HL-60 (cell line): ENCODE measurements at regions not wholly inside any gene's neighbourhood (a gene's known extent, or its start where the extent isn't known, plus 50 kb on each side); places are given as distances from the start of the nearest gene placed in this dataset.

Experiments used
- DNase-seq, 2 experiments: peaks; one replicate each; pipeline ENCODE4 v3.0.0-alpha.2; 2010 to 2020; ENCODE audit warnings: low read depth in 1 of 2, low spot score in 1 of 2
- H3K27ac ChIP-seq: fragments of 250-450 bp; sonication (Bioruptor Pico); replicated peaks from 2 replicates; pipeline ENCODE4 v1.5.1; 2020; ENCODE audit warnings: mild to moderate bottlenecking, moderate library complexity
- H3K27me3 ChIP-seq: fragments of 250-450 bp; sonication (Bioruptor Pico); 2 replicates; pipeline ENCODE4 v1.5.1; 2021; ENCODE audit warnings: mild to moderate bottlenecking, moderate library complexity; ENCODE audit not compliant: insufficient read depth, poor library complexity, severe bottlenecking
- H3K4me3 ChIP-seq: replicated peaks from 2 replicates; pipeline ENCODE4 v1.5.1; 2011; ENCODE audit warnings: mild to moderate bottlenecking, control low read depth, low read length; ENCODE audit not compliant: insufficient read depth
- GABPA ChIP-seq: IDR thresholded peaks from 2 replicates; pipeline ENCODE4 v1.6.1; 2012; ENCODE audit warnings: low read depth
- POLR2AphosphoS5 ChIP-seq: IDR thresholded peaks from 2 replicates; pipeline ENCODE4 v1.6.1; 2012; ENCODE audit warnings: low read depth
- SPI1 ChIP-seq: IDR thresholded peaks from 2 replicates; pipeline ENCODE4 v1.6.1; 2012; ENCODE audit warnings: low read depth, mild to moderate bottlenecking, borderline replicate concordance
- TF ChIP-seq, protein P1 (sequence below): IDR thresholded peaks from one replicate; pipeline ENCODE4 v1.5.1; 2011; ENCODE audit warnings: low read length, control low read depth, inconsistent platforms; ENCODE audit not compliant: insufficient read depth
- TF ChIP-seq, protein P2 (sequence below): IDR thresholded peaks from 2 replicates; pipeline ENCODE4 v1.6.1; 2012; ENCODE audit warnings: low read depth; ENCODE audit not compliant: insufficient replicate concordance

DNA sequence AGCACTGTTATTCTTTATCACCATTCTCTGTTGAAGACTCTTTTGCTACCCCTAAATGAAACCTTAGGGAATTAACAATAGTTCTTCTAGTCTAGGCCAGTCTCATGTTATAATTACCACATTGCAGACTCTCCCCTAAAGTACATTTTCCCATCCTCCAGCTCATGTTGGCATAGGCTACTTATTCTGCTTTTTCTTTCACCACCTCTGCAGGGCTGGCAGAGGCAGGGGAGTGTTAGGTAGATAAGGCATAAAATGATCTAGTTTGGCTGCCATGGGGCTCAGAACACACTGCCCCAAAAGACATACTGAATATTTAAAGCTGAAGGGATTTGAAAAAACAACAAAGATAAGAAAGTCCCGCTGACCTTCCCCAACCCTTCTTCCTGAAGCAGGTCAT lies 82.7 kb upstream of the RFC3 start:
- TF ChIP-seq GABPA (no peak), POLR2AphosphoS5 (no peak), SPI1 (no peak)
- TF ChIP-seq, protein P1, sequence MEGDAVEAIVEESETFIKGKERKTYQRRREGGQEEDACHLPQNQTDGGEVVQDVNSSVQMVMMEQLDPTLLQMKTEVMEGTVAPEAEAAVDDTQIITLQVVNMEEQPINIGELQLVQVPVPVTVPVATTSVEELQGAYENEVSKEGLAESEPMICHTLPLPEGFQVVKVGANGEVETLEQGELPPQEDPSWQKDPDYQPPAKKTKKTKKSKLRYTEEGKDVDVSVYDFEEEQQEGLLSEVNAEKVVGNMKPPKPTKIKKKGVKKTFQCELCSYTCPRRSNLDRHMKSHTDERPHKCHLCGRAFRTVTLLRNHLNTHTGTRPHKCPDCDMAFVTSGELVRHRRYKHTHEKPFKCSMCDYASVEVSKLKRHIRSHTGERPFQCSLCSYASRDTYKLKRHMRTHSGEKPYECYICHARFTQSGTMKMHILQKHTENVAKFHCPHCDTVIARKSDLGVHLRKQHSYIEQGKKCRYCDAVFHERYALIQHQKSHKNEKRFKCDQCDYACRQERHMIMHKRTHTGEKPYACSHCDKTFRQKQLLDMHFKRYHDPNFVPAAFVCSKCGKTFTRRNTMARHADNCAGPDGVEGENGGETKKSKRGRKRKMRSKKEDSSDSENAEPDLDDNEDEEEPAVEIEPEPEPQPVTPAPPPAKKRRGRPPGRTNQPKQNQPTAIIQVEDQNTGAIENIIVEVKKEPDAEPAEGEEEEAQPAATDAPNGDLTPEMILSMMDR: no peak
- TF ChIP-seq, protein P2, sequence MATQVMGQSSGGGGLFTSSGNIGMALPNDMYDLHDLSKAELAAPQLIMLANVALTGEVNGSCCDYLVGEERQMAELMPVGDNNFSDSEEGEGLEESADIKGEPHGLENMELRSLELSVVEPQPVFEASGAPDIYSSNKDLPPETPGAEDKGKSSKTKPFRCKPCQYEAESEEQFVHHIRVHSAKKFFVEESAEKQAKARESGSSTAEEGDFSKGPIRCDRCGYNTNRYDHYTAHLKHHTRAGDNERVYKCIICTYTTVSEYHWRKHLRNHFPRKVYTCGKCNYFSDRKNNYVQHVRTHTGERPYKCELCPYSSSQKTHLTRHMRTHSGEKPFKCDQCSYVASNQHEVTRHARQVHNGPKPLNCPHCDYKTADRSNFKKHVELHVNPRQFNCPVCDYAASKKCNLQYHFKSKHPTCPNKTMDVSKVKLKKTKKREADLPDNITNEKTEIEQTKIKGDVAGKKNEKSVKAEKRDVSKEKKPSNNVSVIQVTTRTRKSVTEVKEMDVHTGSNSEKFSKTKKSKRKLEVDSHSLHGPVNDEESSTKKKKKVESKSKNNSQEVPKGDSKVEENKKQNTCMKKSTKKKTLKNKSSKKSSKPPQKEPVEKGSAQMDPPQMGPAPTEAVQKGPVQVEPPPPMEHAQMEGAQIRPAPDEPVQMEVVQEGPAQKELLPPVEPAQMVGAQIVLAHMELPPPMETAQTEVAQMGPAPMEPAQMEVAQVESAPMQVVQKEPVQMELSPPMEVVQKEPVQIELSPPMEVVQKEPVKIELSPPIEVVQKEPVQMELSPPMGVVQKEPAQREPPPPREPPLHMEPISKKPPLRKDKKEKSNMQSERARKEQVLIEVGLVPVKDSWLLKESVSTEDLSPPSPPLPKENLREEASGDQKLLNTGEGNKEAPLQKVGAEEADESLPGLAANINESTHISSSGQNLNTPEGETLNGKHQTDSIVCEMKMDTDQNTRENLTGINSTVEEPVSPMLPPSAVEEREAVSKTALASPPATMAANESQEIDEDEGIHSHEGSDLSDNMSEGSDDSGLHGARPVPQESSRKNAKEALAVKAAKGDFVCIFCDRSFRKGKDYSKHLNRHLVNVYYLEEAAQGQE: no peak

DNA sequence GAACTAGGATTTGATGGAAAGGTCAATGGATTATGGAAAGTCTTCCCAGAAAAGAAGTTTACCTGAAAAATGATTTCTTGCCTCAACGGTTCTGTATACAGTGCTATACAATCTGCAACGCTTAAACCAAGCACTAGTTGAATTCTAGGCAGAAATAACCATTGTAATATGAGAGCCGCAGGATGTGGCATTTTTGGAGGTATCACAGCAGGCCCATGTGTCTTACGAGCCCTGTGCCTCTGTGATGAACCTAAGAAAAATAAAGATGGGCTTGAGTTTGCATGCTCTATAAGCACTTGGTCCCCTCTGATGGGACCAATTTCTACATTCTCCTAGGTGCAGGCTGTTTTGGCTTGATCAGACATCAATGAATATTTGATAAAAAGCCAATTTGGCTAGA lies 78.7 kb upstream of the RFC3 start:
- no peaks in the 10 kb centered on the region for H3K27me3 ChIP-seq
- H3K4me3 ChIP-seq: no peak overlapping the region
- DNase-seq: no peak
- no peak overlapping the region for H3K27ac ChIP-seq
- TF ChIP-seq SPI1 (no peak), POLR2AphosphoS5 (no peak), GABPA (no peak)
- TF ChIP-seq, protein P2: no peak
- TF ChIP-seq, protein P1: no peak

More for the DNA sequence above, 82.7 kb upstream of the RFC3 start:
- no peak for DNase-seq
- no peaks in the 10 kb centered on the region for H3K27me3 ChIP-seq
- no peak overlapping the region for H3K27ac ChIP-seq
- no peak overlapping the region for H3K4me3 ChIP-seq

DNA sequence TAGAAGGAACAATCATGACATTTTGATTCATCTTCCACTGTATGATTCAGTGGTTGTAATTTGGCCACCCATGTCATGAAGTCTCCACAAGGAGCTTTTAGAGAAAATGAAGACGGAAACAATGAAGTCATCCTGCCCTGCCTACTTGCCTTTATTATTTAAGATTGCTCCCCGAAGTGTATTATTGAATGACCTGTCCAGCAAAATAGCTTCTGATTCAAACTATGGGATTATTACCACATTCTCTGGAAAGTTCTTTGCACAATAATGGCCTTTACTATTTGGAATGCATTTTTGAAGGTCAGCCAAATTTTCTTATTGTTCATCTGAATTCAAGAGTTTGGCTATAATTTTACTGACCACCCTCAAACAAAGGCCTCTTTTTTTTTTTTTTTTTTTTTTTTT lies 77.8 kb upstream of the RFC3 start:
- TF ChIP-seq SPI1 (no peak), POLR2AphosphoS5 (no peak), GABPA (no peak)
- TF ChIP-seq, protein P1: no peak
- TF ChIP-seq, protein P2: no peak
- Histone ChIP-seq H3K4me3 (no peak overlapping the region), H3K27me3 (no peaks in the 10 kb centered on the region), H3K27ac (no peak overlapping the region)
- DNase-seq: no peak
